RWPE1 (cell line): ENCODE measurements at regions not wholly inside any gene's neighbourhood (a gene's known extent, or its start where the extent isn't known, plus 50 kb on each side); places are given as distances from the start of the nearest gene placed in this dataset.

Source experiments
- CTCF ChIA-PET: fragments of 350-600 bp; sonication (Branson Sonifier 250); formaldehyde crosslinking; extraction: SDS; loops from one replicate; lab custom pipeline; 2021; lab: Yijun Ruan, JAX
- POLR2A ChIA-PET: fragments of 400-600 bp; formaldehyde crosslinking; extraction: SDS; loops from one replicate; lab custom pipeline; 2020; ENCODE audit warnings: antibody characterized with exemption; ENCODE audit not compliant: low non-redundant PET; lab: Yijun Ruan, JAX
- DNase-seq: peaks from one replicate; pipeline ENCODE4 v3.0.0; 2012; ENCODE audit warnings: low spot score
- H3K27ac ChIP-seq: fragments of 450-650 bp; 2 replicates; pipeline ENCODE4 v1.5.1; 2017
- TF ChIP-seq, protein P1 (sequence below): fragments of 450-650 bp; conservative IDR thresholded peaks from 2 replicates; pipeline ENCODE4 v1.5.1; 2017; ENCODE audit warnings: low read depth, mild to moderate bottlenecking

DNA sequence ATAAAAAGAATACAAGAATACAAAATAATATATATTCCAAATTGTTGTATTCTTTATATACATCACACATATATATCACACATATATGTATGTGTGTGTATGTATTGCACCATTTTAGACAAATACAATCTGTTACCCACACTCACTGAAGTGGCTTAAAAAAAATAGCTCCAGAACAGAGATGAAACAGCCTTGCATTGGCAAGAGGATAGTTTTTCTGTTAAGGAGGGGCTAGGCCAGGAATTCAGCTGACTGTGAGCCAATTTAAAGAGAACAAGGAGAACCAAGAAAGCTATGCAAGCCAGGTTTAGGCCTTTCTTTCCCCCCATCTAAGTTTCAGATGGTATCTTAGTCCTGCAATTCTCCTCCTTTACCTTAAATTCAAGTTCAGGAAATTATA lies 257.5 kb downstream of the MZT1 start:
- ChIA-PET CTCF (no interaction called here), POLR2A (no interaction called here)
- H3K27ac ChIP-seq: no peak overlapping the region

DNA sequence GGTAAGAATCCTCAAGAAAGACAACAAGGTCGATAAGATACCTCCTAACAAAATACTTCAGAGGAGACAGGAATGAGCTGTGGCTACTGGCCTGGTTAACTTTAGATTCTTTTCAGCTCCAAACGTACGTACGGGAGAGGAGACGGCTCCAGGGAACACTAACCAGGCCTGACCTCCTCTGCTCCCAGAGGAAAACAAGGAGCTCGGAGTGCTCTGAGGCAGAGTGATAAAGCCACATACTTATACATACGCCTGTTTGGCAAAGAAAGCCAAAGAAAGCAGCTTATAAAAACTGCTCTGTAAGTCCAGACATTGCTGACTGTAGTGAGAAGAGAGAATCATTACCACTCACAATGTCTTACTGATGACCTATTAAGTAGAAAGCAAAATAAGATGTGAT lies 263.9 kb downstream of the MZT1 start:
- TF ChIP-seq, protein P1, sequence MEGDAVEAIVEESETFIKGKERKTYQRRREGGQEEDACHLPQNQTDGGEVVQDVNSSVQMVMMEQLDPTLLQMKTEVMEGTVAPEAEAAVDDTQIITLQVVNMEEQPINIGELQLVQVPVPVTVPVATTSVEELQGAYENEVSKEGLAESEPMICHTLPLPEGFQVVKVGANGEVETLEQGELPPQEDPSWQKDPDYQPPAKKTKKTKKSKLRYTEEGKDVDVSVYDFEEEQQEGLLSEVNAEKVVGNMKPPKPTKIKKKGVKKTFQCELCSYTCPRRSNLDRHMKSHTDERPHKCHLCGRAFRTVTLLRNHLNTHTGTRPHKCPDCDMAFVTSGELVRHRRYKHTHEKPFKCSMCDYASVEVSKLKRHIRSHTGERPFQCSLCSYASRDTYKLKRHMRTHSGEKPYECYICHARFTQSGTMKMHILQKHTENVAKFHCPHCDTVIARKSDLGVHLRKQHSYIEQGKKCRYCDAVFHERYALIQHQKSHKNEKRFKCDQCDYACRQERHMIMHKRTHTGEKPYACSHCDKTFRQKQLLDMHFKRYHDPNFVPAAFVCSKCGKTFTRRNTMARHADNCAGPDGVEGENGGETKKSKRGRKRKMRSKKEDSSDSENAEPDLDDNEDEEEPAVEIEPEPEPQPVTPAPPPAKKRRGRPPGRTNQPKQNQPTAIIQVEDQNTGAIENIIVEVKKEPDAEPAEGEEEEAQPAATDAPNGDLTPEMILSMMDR: no peak
- CTCF ChIA-PET: interaction anchor here (0.9 to 1.0 kb wide), 2 partner anchors 9 to 26 kb away, joined by 3 read pairs; no protein-coding TSS in a partner anchor

More for the DNA sequence above, 257.5 kb downstream of the MZT1 start:
- DNase-seq: no peak
- TF ChIP-seq, protein P1: no peak

DNA sequence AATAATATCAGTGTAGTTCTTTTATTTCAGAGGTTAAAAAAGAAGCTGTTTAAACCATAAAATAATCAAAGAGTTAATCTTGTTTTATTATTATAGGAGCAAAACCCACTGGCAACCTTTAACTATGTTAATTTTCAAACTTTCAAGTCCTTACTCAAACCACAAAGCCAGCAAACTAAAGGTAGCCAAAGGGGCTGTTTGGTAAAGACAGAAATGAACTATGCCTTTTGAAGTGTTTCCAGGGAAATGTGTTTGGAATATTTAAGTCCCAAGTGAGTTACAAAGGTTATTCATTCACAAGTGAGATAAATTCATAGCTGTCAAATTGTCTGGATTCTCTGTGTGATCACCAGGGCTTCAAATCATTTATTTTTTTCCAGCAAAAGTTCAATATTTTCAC lies 264.7 kb downstream of the MZT1 start:
- POLR2A ChIA-PET: no interaction called here
- no peak overlapping the region for H3K27ac ChIP-seq
- CTCF ChIA-PET: interaction anchor here (0.6 to 1.0 kb wide), 3 partner anchors 13 to 1206 kb away, joined by 3 read pairs; no protein-coding TSS in a partner anchor
- TF ChIP-seq, protein P1: no peak
- no peak for DNase-seq

More for the DNA sequence above, 263.9 kb downstream of the MZT1 start:
- no peak for DNase-seq
- POLR2A ChIA-PET: no interaction called here
- no peak overlapping the region for H3K27ac ChIP-seq

DNA sequence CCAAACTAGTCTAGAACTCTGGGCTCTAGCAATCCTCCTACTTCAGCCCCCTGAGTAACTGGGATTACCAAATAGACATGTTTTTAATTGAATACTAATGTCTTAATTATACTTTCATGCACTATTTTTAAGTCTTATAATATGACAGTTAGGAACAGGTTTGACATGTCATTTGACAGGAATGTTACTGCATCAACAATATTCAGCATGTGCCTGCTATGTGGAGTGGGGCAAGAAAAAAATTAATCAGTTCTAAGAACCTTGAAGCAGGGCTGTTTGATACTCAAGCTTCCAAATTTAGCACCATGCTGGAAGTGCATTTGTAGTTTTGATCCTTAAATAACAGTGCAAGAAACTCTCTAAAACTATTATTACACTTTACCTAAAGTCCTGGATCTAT lies 265.3 kb downstream of the MZT1 start:
- no peak overlapping the region for H3K27ac ChIP-seq
- TF ChIP-seq, protein P1: no peak
- POLR2A ChIA-PET: no interaction called here
- CTCF ChIA-PET: interaction anchor here (1.0 kb wide), 1 partner anchor 12 kb away, joined by 3 read pairs; no protein-coding TSS in a partner anchor
- DNase-seq: no peak

DNA sequence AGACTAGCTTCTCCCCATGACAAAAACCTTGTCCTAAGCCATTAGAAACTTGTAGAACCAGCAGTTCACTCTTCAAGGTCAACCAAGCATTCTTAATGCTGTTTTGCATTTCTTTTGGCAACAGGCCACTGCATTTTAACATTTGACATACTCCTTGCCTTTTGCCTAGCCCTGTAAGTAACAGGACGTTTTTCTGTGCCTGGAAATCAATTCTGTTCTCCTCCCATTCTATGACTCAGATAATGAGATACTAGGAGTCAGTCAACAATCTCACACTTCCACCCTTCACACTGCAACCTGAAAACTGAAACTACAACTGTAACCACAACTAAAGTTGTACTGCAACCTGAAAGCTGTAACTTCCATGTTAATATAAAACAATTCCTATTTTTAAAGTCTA lies 268.7 kb downstream of the MZT1 start:
- POLR2A ChIA-PET: no interaction called here
- CTCF ChIA-PET: interaction anchor here (0.8 kb wide), 1 partner anchor 287 kb away, joined by 3 read pairs; no protein-coding TSS in a partner anchor
- DNase-seq: peak; percentile 2

DNA sequence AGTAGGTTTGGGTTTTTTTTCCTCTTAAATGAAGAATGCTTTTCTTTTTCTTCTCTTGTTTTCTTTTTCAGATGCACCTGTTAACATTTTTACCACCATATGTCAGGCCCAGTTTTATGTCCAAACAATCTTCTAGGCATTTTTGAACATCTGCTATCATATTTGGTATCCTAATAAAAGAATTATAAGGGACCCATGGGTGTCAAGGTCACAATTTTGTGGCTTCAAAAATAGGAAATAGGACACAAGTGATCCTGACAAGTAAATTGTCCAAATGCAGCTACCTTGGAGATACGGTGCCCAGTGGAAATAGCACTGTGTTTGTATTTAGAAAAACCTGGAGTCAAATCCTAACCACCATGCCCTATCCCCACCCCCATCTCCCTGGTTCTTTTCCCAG lies 270.3 kb downstream of the MZT1 start:
- H3K27ac ChIP-seq: no peak overlapping the region
- no peak for DNase-seq
- TF ChIP-seq, protein P1: no peak
- CTCF ChIA-PET: interaction anchor here (0.6 to 0.8 kb wide), 2 partner anchors 57 to 118 kb away, joined by 3 to 5 read pairs; no protein-coding TSS in a partner anchor
- POLR2A ChIA-PET: no interaction called here

More for the DNA sequence above, 268.7 kb downstream of the MZT1 start:
- H3K27ac ChIP-seq: no peak overlapping the region
- TF ChIP-seq, protein P1: no peak
